A549 (cell line): ENCODE measurements at regions not wholly inside any gene's neighbourhood (a gene's known extent, or its start where the extent isn't known, plus 50 kb on each side); places are given as distances from the start of the nearest gene placed in this dataset.

Experiments used
- ATAC-seq, 2 experiments: fragments of 200-7000 bp in 1 of 2; fragments of >200 bp in 1 of 2; cut with Nextera tagmentation in 1 of 2; cut with Tn5 transposase in 1 of 2; 3 replicates each; pipeline versions ENCODE4 v1.8.0 to v1.9.1; 2018 to 2020; ENCODE audit warnings: mild to moderate bottlenecking in 1 of 2, moderate library complexity in 1 of 2
- CTCF ChIA-PET: fragments of 300-600 bp; sonication (Branson Sonifier 250); formaldehyde crosslinking; extraction: SDS; loops from one replicate; lab custom pipeline; 2021; ENCODE audit warnings: antibody characterized with exemption, inconsistent platforms; lab: Yijun Ruan, JAX
- POLR2A ChIA-PET: fragments of 350-600 bp; formaldehyde crosslinking; extraction: SDS; loops from one replicate; lab custom pipeline; 2021; ENCODE audit warnings: antibody characterized with exemption, inconsistent platforms; lab: Yijun Ruan, JAX
- DNase-seq, 2 experiments: peaks; one replicate each; pipeline versions ENCODE4 v3.0.0 to v3.0.0-alpha.2; 2011 to 2016; ENCODE audit warnings: low read depth in 1 of 2, low spot score in 1 of 2
- FAIRE-seq: peaks from 2 replicates; lab custom pipeline; 2011; peaks lifted over from hg19 to GRCh38; lab: Jason Lieb, UNC
- H3K27ac ChIP-seq, 2 experiments: fragments of >200 bp; sonication (Bioruptor Twin); formaldehyde crosslinking; 3 replicates each; pipeline ENCODE4 v1.5.1; 2016 to 2017
- H3K4me1 ChIP-seq: fragments of >200 bp; sonication (Bioruptor Twin); formaldehyde crosslinking; 3 replicates; pipeline ENCODE4 v1.6.1; 2016
- H3K4me2 ChIP-seq: fragments of >200 bp; sonication (Bioruptor Twin); formaldehyde crosslinking; 3 replicates; pipeline ENCODE4 v1.6.1; 2016
- H3K4me3 ChIP-seq: fragments of >200 bp; sonication (Bioruptor Twin); formaldehyde crosslinking; 3 replicates; pipeline ENCODE4 v1.5.1; 2016
- H3K9me3 ChIP-seq: fragments of >200 bp; sonication (Bioruptor Twin); formaldehyde crosslinking; 3 replicates; pipeline ENCODE4 v1.6.1; 2016
- CBX2 ChIP-seq: fragments of 200-600 bp; sonication (generic); IDR thresholded peaks from 2 replicates; pipeline ENCODE4 v1.6.1; 2016; ENCODE audit warnings: low read depth, mild to moderate bottlenecking, borderline replicate concordance
- CEBPB ChIP-seq, 2 experiments: fragments of >200 bp in 1 of 2; sonication (Bioruptor Twin) in 1 of 2; formaldehyde crosslinking in 1 of 2; IDR thresholded peaks; 2 replicates each; pipeline ENCODE4 v1.6.1; 2012 to 2016
- EHF ChIP-seq: fragments of 250-450 bp; sonication (Bioruptor Pico); IDR thresholded peaks from 2 replicates; pipeline ENCODE4 v1.5.0; 2020; ENCODE audit warnings: mild to moderate bottlenecking
- EP300 ChIP-seq, 2 experiments: fragments of >200 bp; sonication (Bioruptor Twin); formaldehyde crosslinking; IDR thresholded peaks; 2 replicates in 1 of 2; 3 replicates in 1 of 2; pipeline ENCODE4 v1.6.1; 2016 to 2017
- FOSL2 ChIP-seq, 2 experiments: fragments of 450-650 bp in 1 of 2; fragments of >200 bp in 1 of 2; sonication (Bioruptor Twin) in 1 of 2; formaldehyde crosslinking; IDR thresholded peaks; 2 replicates each; pipeline versions ENCODE4 v1.5.0 to v1.6.1; 2016 to 2020; ENCODE audit warnings: mild to moderate bottlenecking in 1 of 2, moderate library complexity in 1 of 2
- HOXB13 ChIP-seq: fragments of 250-450 bp; sonication (Bioruptor Pico); IDR thresholded peaks from 2 replicates; pipeline ENCODE4 v1.5.0; 2020; ENCODE audit warnings: low read depth, mild to moderate bottlenecking, moderate library complexity
- JUNB ChIP-seq: fragments of >200 bp; sonication (Bioruptor Twin); formaldehyde crosslinking; IDR thresholded peaks from 2 replicates; pipeline ENCODE4 v1.6.1; 2016
- KDM5A ChIP-seq: fragments of 200-600 bp; sonication (generic); IDR thresholded peaks from 2 replicates; pipeline ENCODE4 v1.6.1; 2016; ENCODE audit warnings: antibody characterized with exemption, mild to moderate bottlenecking
- NFE2L2 ChIP-seq: fragments of 150-350 bp; conservative IDR thresholded peaks from 2 replicates; pipeline ENCODE4 v1.6.1; 2014; ENCODE audit warnings: low read length
- NR3C1 ChIP-seq: fragments of >200 bp; sonication (Bioruptor Twin); formaldehyde crosslinking; IDR thresholded peaks from 3 replicates; pipeline ENCODE4 v1.6.1; 2017
- POLR2AphosphoS2 ChIP-seq: conservative IDR thresholded peaks from 2 replicates; pipeline ENCODE4 v1.6.1; 2012; ENCODE audit warnings: low read length, improper control_type of control experiment, inconsistent platforms
- RAD21 ChIP-seq, 2 experiments: fragments of >200 bp in 1 of 2; sonication (Bioruptor Twin) in 1 of 2; formaldehyde crosslinking in 1 of 2; IDR thresholded peaks in 1 of 2; conservative IDR thresholded peaks in 1 of 2; 2 replicates in 1 of 2; 3 replicates in 1 of 2; pipeline ENCODE4 v1.6.1; 2012 to 2018; ENCODE audit warnings: inconsistent platforms in 1 of 2
- RFX5 ChIP-seq: fragments of 450-650 bp; IDR thresholded peaks from 2 replicates; pipeline ENCODE4 v1.7.1; 2014; ENCODE audit warnings: antibody characterized with exemption, mild to moderate bottlenecking, moderate library complexity
- WGBS: methylation state at CpG from one replicate; pipeline ENCODE4 v1.1.6; 2017; ENCODE audit errors: missing lambda C conversion rate; 5-methylcytosine and 5-hydroxymethylcytosine counted together
- TF ChIP-seq, protein P1 (sequence below): fragments of >200 bp; sonication (Bioruptor Twin); formaldehyde crosslinking; IDR thresholded peaks from 3 replicates; pipeline ENCODE4 v1.6.1; 2016
- TF ChIP-seq, protein P2 (sequence below): IDR thresholded peaks from 2 replicates; pipeline ENCODE4 v1.6.1; 2012
- TF ChIP-seq, protein P3 (sequence below): IDR thresholded peaks from 2 replicates; pipeline ENCODE4 v1.6.1; 2012; ENCODE audit warnings: low read depth, borderline replicate concordance
- TF ChIP-seq, protein P4 (sequence below): fragments of 450-650 bp; IDR thresholded peaks from 2 replicates; pipeline ENCODE4 v1.6.1; 2014; ENCODE audit warnings: antibody characterized with exemption

DNA sequence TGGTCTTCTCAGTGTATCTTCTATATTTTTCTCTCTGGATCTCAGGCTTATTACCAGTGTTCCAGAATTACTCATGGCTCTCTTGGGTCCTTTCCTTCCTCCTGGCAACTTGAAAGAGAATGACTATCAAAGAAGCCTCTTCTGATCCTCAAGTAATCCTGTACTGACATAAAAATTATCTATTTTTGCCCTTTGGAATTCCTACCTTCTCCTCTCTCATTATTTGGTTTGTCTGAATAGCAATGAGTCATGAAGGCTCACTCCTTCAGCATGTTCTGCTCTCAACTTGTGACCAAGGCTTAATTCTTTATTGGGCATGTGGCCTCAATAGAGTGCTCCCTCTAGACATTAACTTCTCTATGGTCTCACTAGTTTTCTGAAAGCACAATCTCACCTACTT, 553.6 kb upstream of the ATP2B1 start:
- DNase-seq (peak in 1 of 2 experiments; percentile 27), FAIRE-seq (no peak), ATAC-seq (peak in 1 of 2 experiments; percentile 73; a peak in 3 of 6 replicates)
- CTCF ChIA-PET, result no interaction called here
- no peak for TF ChIP-seq FOSL2 (IDR thresholded peaks at IDR 0.05)
- TF ChIP-seq FOSL2 (CRISPR knock-in tag; IDR thresholded peaks at IDR 0.05), result peak; percentile 43
- TF ChIP-seq, protein P1, sequence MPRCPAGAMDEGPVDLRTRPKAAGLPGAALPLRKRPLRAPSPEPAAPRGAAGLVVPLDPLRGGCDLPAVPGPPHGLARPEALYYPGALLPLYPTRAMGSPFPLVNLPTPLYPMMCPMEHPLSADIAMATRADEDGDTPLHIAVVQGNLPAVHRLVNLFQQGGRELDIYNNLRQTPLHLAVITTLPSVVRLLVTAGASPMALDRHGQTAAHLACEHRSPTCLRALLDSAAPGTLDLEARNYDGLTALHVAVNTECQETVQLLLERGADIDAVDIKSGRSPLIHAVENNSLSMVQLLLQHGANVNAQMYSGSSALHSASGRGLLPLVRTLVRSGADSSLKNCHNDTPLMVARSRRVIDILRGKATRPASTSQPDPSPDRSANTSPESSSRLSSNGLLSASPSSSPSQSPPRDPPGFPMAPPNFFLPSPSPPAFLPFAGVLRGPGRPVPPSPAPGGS, result no peak
- no peak for TF ChIP-seq NFE2L2
- TF ChIP-seq JUNB, result peak; percentile 45; the same call in 1 of the 2 replicates
- TF ChIP-seq, protein P2, sequence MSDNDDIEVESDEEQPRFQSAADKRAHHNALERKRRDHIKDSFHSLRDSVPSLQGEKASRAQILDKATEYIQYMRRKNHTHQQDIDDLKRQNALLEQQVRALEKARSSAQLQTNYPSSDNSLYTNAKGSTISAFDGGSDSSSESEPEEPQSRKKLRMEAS, result 0 out of 2 replicates have a peak, but pooled peaks have one; percentile 31
- Histone ChIP-seq H3K4me2 (peak overlapping the region; percentile 42; the same call in 2 of the 3 replicates), H3K4me1 (peaks cover 16% of the 10 kb centered on the region), H3K27ac (0 out of 6 replicates have a peak overlapping the region, but pooled peaks have one; percentile 3 to 40), H3K4me3 (no peak overlapping the region), H3K9me3 (no peaks in the 10 kb centered on the region)
- POLR2A ChIA-PET, result no interaction called here

DNA sequence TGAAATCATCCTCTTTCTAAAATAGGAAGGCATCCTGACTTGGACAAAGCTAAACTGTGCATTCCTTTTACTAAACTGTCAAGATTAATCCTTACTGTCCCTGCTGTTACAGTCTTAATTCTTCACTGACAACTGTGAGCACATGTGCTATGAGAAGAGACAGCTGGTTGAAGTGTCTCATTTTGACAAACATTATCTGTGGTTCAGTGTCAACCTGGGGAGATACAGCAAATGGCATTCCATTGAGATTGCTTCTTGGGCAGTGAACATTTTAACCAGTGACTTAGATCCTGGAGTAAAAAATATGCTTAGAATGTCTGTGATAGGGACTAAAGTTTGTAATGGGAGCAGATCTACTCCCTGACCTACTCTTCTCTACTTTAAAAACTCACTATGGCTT, 552.6 kb upstream of the ATP2B1 start:
- Histone ChIP-seq H3K27ac (0 out of 6 replicates have a peak overlapping the region, but pooled peaks of 1 of the 2 experiments have one; percentile 7), H3K9me3 (no peaks in the 10 kb centered on the region), H3K4me2 (no peak overlapping the region), H3K4me3 (no peak overlapping the region), H3K4me1 (peaks cover 16% of the 10 kb centered on the region)
- ChIA-PET POLR2A (no interaction called here), CTCF (interaction anchor here (0.6 kb wide), 1 partner anchor 1414 kb away, joined by 5 read pairs; no protein-coding TSS in a partner anchor)
- ATAC-seq (no peak), DNase-seq (no peak), FAIRE-seq (no peak)
- TF ChIP-seq EHF (CRISPR knock-in tag), result no peak
- TF ChIP-seq, protein P3, sequence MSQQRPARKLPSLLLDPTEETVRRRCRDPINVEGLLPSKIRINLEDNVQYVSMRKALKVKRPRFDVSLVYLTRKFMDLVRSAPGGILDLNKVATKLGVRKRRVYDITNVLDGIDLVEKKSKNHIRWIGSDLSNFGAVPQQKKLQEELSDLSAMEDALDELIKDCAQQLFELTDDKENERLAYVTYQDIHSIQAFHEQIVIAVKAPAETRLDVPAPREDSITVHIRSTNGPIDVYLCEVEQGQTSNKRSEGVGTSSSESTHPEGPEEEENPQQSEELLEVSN, result no peak
- TF ChIP-seq NR3C1, result no peak
- TF ChIP-seq POLR2AphosphoS2, result no peak
- no peak for TF ChIP-seq EP300 (IDR thresholded peaks at IDR 0.05)
- TF ChIP-seq HOXB13 (CRISPR knock-in tag), result no peak
- no peak for TF ChIP-seq RFX5
- no peak for TF ChIP-seq CEBPB (IDR thresholded peaks at IDR 0.05)
- TF ChIP-seq RAD21 (conservative IDR thresholded peaks at IDR 0.05 in 1 of 2, IDR thresholded peaks at IDR 0.05 in 1 of 2), result no peak
- TF ChIP-seq, protein P2, result no peak
- no peak for TF ChIP-seq CBX2
- TF ChIP-seq KDM5A, result no peak
- TF ChIP-seq, protein P4, sequence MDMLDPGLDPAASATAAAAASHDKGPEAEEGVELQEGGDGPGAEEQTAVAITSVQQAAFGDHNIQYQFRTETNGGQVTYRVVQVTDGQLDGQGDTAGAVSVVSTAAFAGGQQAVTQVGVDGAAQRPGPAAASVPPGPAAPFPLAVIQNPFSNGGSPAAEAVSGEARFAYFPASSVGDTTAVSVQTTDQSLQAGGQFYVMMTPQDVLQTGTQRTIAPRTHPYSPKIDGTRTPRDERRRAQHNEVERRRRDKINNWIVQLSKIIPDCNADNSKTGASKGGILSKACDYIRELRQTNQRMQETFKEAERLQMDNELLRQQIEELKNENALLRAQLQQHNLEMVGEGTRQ, result no peak

DNA sequence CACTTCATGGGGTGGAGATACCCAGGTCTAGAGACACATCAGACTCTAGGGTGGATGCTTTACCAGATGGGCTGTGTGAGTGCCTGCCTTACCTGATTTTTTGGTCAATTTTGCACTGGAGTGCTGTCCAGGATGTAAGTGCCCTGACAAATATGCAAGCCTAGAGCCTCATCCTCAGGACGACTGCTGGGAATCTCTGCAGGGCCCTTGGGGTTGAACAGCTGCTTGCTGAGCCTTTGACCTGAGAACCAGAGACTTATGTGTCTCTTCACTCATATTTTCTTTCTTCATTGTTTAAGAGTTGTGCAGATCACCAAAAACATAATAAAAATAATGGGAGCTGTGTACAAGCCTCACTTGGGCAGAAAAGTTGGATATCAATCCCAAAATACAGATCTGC, 551.5 kb upstream of the ATP2B1 start:
- H3K4me2 ChIP-seq, result no peak overlapping the region
- CTCF ChIA-PET, result no interaction called here
- no peaks in the 10 kb centered on the region for H3K9me3 ChIP-seq
- POLR2A ChIA-PET, result no interaction called here
- FAIRE-seq, result no peak
- no peak for ATAC-seq
- no peak overlapping the region for H3K4me3 ChIP-seq
- no peak overlapping the region for H3K27ac ChIP-seq
- H3K4me1 ChIP-seq, result peaks cover 16% of the 10 kb centered on the region
- no peak for TF ChIP-seq CBX2
- no peak for TF ChIP-seq NR3C1
- DNase-seq, result no peak
- WGBS, result 50% methylated on average over 1 of the region's 1 CpG
